ENCODE measurements at regions not wholly inside any gene's neighbourhood (a gene's known extent, or its start where the extent isn't known, plus 50 kb on each side); places are given as distances from the start of the nearest gene placed in this dataset.

- no peaks in the 10 kb centered on the region for H3K9me2 ChIP-seq (ENCODE audit: insufficient read depth)
- H3K79me2 ChIP-seq (ENCODE audit: insufficient read depth, low read length): no peaks in the 10 kb centered on the region
- ChIA-PET CTCF (no interaction called here), POLR2A (no interaction called here), RAD21 (ENCODE audit: low non-redundant PET in 1 of 2, low total read pairs in 2 of 2, uncharacterized antibody in 2 of 2, unreplicated experiment in 2 of 2) (no interaction called here)
- no peak overlapping the region for H3K27ac ChIP-seq (ENCODE audit: low read depth, low read length)
- peaks cover 3% of the 10 kb centered on the region; the same call in 1 of the 2 replicates for H3K27me3 ChIP-seq (ENCODE audit: insufficient read depth, low read length)
- H3K9me3 ChIP-seq (ENCODE audit: control insufficient read depth in 1 of 2, insufficient read depth in 1 of 2, low read depth in 1 of 2, low read length in 2 of 2): no peaks in the 10 kb centered on the region
- intact Hi-C loops (cut with micrococcal nuclease): no loop called here
- no peak overlapping the region for H3K9ac ChIP-seq (ENCODE audit: low read length)
- no peak overlapping the region for H3K4me2 ChIP-seq (ENCODE audit: low read length)
- H2AFZ ChIP-seq (ENCODE audit: low read depth, low read length, poor library complexity, severe bottlenecking): no peak overlapping the region
- H4K20me1 ChIP-seq (ENCODE audit: insufficient read depth): no peaks in the 10 kb centered on the region
- no peak for DNase-seq (ENCODE audit: low read depth, low spot score)
- H3K4me3 ChIP-seq (replicated peaks in 1 of 2; ENCODE audit: low read depth in 1 of 2, low read length in 2 of 2): no peak overlapping the region
- no peak for TF ChIP-seq CBX3 (IDR thresholded peaks at IDR 0.05; ENCODE audit: low read depth)
- H3K4me1 ChIP-seq (ENCODE audit: control insufficient read depth in 1 of 2, insufficient read depth in 2 of 2, low read length in 2 of 2): no peaks in the 10 kb centered on the region
- ATAC-seq: no peak
- no peaks in the 10 kb centered on the region for H3K36me3 ChIP-seq (ENCODE audit: control insufficient read depth in 1 of 2, insufficient read depth in 2 of 2, low read length in 2 of 2)
- BruUV-seq (replicated peaks): no TSS peak
These were observed 228.7 kb downstream of the NUAK1 start for GRCh38 chr12:105910030-105910429.

GRCh38 chr12:105911966-105912365 lies 226.8 kb downstream of the NUAK1 start:
- ChIA-PET POLR2A (no interaction called here), RAD21 (ENCODE audit: low non-redundant PET in 1 of 2, low total read pairs in 2 of 2, uncharacterized antibody in 2 of 2, unreplicated experiment in 2 of 2) (no interaction called here), CTCF (no interaction called here)
- DNase-seq (ENCODE audit: low read depth, low spot score) (no peak), ATAC-seq (no peak)
- Histone ChIP-seq H3K4me2 (ENCODE audit: low read length) (no peak overlapping the region), H3K4me1 (ENCODE audit: control insufficient read depth in 1 of 2, insufficient read depth in 2 of 2, low read length in 2 of 2) (no peaks in the 10 kb centered on the region), H3K9me2 (ENCODE audit: insufficient read depth) (no peaks in the 10 kb centered on the region), H4K20me1 (ENCODE audit: insufficient read depth) (no peaks in the 10 kb centered on the region), H3K36me3 (ENCODE audit: control insufficient read depth in 1 of 2, insufficient read depth in 2 of 2, low read length in 2 of 2) (no peaks in the 10 kb centered on the region), H3K4me3 (replicated peaks in 1 of 2; ENCODE audit: low read depth in 1 of 2, low read length in 2 of 2) (no peak overlapping the region), H3K27me3 (ENCODE audit: insufficient read depth, low read length) (no peaks in the 10 kb centered on the region), H3K9ac (ENCODE audit: low read length) (no peak overlapping the region), H3K9me3 (ENCODE audit: control insufficient read depth in 1 of 2, insufficient read depth in 1 of 2, low read depth in 1 of 2, low read length in 2 of 2) (no peaks in the 10 kb centered on the region), H2AFZ (ENCODE audit: low read depth, low read length, poor library complexity, severe bottlenecking) (no peak overlapping the region), H3K27ac (ENCODE audit: low read depth, low read length) (no peak overlapping the region), H3K79me2 (ENCODE audit: insufficient read depth, low read length) (no peaks in the 10 kb centered on the region)
- intact Hi-C loops (cut with micrococcal nuclease): no loop called here
- BruUV-seq (replicated peaks): no TSS peak
- TF ChIP-seq POLR2A (IDR thresholded peaks at IDR 0.05; ENCODE audit: borderline replicate concordance, extremely low read depth, insufficient read depth, insufficient read length) (no peak), ATF3 (IDR thresholded peaks at IDR 0.05) (no peak), FOSL1 (IDR thresholded peaks at IDR 0.05; ENCODE audit: low read depth) (no peak), MAX (IDR thresholded peaks at IDR 0.05) (no peak), CBX3 (IDR thresholded peaks at IDR 0.05; ENCODE audit: low read depth) (no peak), RAD21 (IDR thresholded peaks at IDR 0.05; ENCODE audit: low read depth) (no peak), SRF (IDR thresholded peaks at IDR 0.05; ENCODE audit: low read depth) (no peak), EGR1 (IDR thresholded peaks at IDR 0.05; ENCODE audit: low read depth) (no peak), SIN3A (IDR thresholded peaks at IDR 0.05; ENCODE audit: low read depth) (no peak), ZNF274 (IDR thresholded peaks at IDR 0.05; ENCODE audit: low read depth, low read length) (no peak)
